IPS DF 4.7 (cell line): ENCODE measurements at regions not wholly inside any gene's neighbourhood (a gene's known extent, or its start where the extent isn't known, plus 50 kb on each side); places are given as distances from the start of the nearest gene placed in this dataset.

Experiments used
- DNase-seq: peaks from one replicate; pipeline ENCODE4 v3.0.0-alpha.2; 2013; ENCODE audit warnings: low spot score; ENCODE audit errors: extremely low read depth

- DNase-seq, result no peak
Observed at GRCh38 chr18:40907842-40908241, 1047.2 kb upstream of the PIK3C3 start.

GRCh38 chr18:40904295-40904694, 1050.7 kb upstream of the PIK3C3 start:
- DNase-seq, result no peak

- DNase-seq, result no peak
Observed at GRCh38 chr18:40902436-40902835, 1052.6 kb upstream of the PIK3C3 start.

- DNase-seq, result peak; percentile 46
Observed at GRCh38 chr18:40897884-40898283, 1057.2 kb upstream of the PIK3C3 start.

GRCh38 chr18:40883271-40883670, 1071.8 kb upstream of the PIK3C3 start:
- DNase-seq, result no peak

GRCh38 chr18:40882468-40882867, 1072.6 kb upstream of the PIK3C3 start:
- no peak for DNase-seq

GRCh38 chr18:40878371-40878770, 1076.7 kb upstream of the PIK3C3 start:
- no peak for DNase-seq

- DNase-seq, result no peak
Observed at GRCh38 chr18:40877096-40877495, 1077.9 kb upstream of the PIK3C3 start.

- DNase-seq, result no peak
Observed at GRCh38 chr18:40875101-40875615, 1079.9 kb upstream of the PIK3C3 start.

GRCh38 chr18:40874233-40874632, 1080.8 kb upstream of the PIK3C3 start:
- no peak for DNase-seq

- no peak for DNase-seq
Observed at GRCh38 chr18:40868110-40868858, 1086.8 kb upstream of the PIK3C3 start.

- DNase-seq, result no peak
Observed at GRCh38 chr18:40867459-40867858, 1087.6 kb upstream of the PIK3C3 start.

GRCh38 chr18:40866968-40867367, 1088.1 kb upstream of the PIK3C3 start:
- no peak for DNase-seq

- no peak for DNase-seq
Observed at GRCh38 chr18:40866013-40866645, 1088.9 kb upstream of the PIK3C3 start.

GRCh38 chr18:40864846-40865245, 1090.2 kb upstream of the PIK3C3 start:
- DNase-seq, result no peak

GRCh38 chr18:40863801-40864200, 1091.2 kb upstream of the PIK3C3 start:
- no peak for DNase-seq

GRCh38 chr18:40860189-40860588, 1094.8 kb upstream of the PIK3C3 start:
- DNase-seq, result no peak

GRCh38 chr18:40855661-40856060, 1099.4 kb upstream of the PIK3C3 start:
- no peak for DNase-seq

- DNase-seq, result no peak
Observed at GRCh38 chr18:40852406-40852805, 1102.6 kb upstream of the PIK3C3 start.

GRCh38 chr18:40851014-40851429, 1104.0 kb upstream of the PIK3C3 start:
- no peak for DNase-seq

GRCh38 chr18:40849886-40850285, 1105.1 kb upstream of the PIK3C3 start:
- DNase-seq, result no peak

GRCh38 chr18:40841467-40841866, 1113.6 kb upstream of the PIK3C3 start:
- DNase-seq, result no peak

- no peak for DNase-seq
Observed at GRCh38 chr18:40841063-40841462, 1114.0 kb upstream of the PIK3C3 start.
